Neural cell (in vitro differentiated cells): ENCODE measurements at regions not wholly inside any gene's neighbourhood (a gene's known extent, or its start where the extent isn't known, plus 50 kb on each side); places are given as distances from the start of the nearest gene placed in this dataset.

Source experiments
- H2AFZ ChIP-seq: fragments of 200-600, 300-800 bp; sonication (generic), shearing (Covaris generic); 2 replicates; pipeline ENCODE4 v1.6.0; 2014; ENCODE audit warnings: low read depth, mild to moderate bottlenecking, antibody characterized with exemption, low read length, moderate library complexity
- H3F3A ChIP-seq: fragments of 200-600 bp; shearing (Covaris generic); 2 replicates; pipeline ENCODE4 v1.6.1; 2016; ENCODE audit warnings: mild to moderate bottlenecking, moderate library complexity, mixed read lengths, antibody characterized with exemption, low read length; ENCODE audit not compliant: insufficient read depth, poor library complexity, severe bottlenecking
- H3K27ac ChIP-seq: fragments of 200-600, 300-800 bp; sonication (generic), shearing (Covaris generic); 2 replicates; pipeline ENCODE4 v1.5.1; 2014; ENCODE audit warnings: mild to moderate bottlenecking, low read length, moderate library complexity
- H3K27me3 ChIP-seq: fragments of 300-800, 200-600 bp; sonication (generic), shearing (Covaris generic); 2 replicates; pipeline ENCODE4 v1.6.0; 2014; ENCODE audit warnings: mild to moderate bottlenecking, low read depth, low read length, moderate library complexity; ENCODE audit not compliant: insufficient read depth
- H3K36me3 ChIP-seq: fragments of 300-800, 200-600 bp; sonication (generic), shearing (Covaris generic); 2 replicates; pipeline ENCODE4 v1.5.1; 2014; ENCODE audit warnings: mild to moderate bottlenecking, antibody characterized with exemption, low read length, moderate library complexity; ENCODE audit not compliant: insufficient read depth
- H3K4me2 ChIP-seq: fragments of 300-800, 200-600 bp; sonication (generic), shearing (Covaris generic); 2 replicates; pipeline ENCODE4 v1.6.0; 2014; ENCODE audit warnings: mild to moderate bottlenecking, low read length
- H3K4me3 ChIP-seq: fragments of 300-800, 200-600 bp; sonication (generic), shearing (Covaris generic); 2 replicates; pipeline ENCODE4 v1.5.1; 2014; ENCODE audit warnings: mild to moderate bottlenecking, low read length, moderate library complexity
- H3K79me2 ChIP-seq: fragments of 200-600 bp; shearing (Covaris generic); replicated peaks from 2 replicates; pipeline ENCODE4 v1.6.0; 2014; ENCODE audit warnings: mild to moderate bottlenecking, low read length, moderate library complexity; ENCODE audit not compliant: insufficient read depth
- H3K9ac ChIP-seq: fragments of 300-800, 200-600 bp; sonication (generic), shearing (Covaris generic); 2 replicates; pipeline ENCODE4 v1.6.1; 2016; ENCODE audit warnings: mild to moderate bottlenecking, low read length, mixed read lengths
- H3K9me2 ChIP-seq: fragments of 200-600 bp; shearing (Covaris generic); 2 replicates; pipeline ENCODE4 v1.6.1; 2016; ENCODE audit warnings: mild to moderate bottlenecking, low read length, mixed read lengths; ENCODE audit not compliant: insufficient read depth
- H3K9me3 ChIP-seq: fragments of 200-600, 300-800 bp; sonication (generic), shearing (Covaris generic); 2 replicates; pipeline ENCODE4 v1.6.1; 2016; ENCODE audit warnings: mild to moderate bottlenecking, mixed run types, low read length, moderate library complexity, mixed read lengths
- H4K20me1 ChIP-seq: fragments of 200-600 bp; shearing (Covaris generic); 2 replicates; pipeline ENCODE4 v1.6.1; 2016; ENCODE audit warnings: mild to moderate bottlenecking, mixed run types; ENCODE audit not compliant: insufficient read depth
- CTCF ChIP-seq: fragments of 450-650 bp; IDR thresholded peaks from 2 replicates; pipeline ENCODE4 v1.5.1; 2014; ENCODE audit warnings: antibody characterized with exemption, mild to moderate bottlenecking, moderate library complexity; ENCODE audit not compliant: poor library complexity, severe bottlenecking
- EP300 ChIP-seq: fragments of 450-650 bp; conservative IDR thresholded peaks from 2 replicates; pipeline ENCODE4 v1.6.1; 2014; ENCODE audit warnings: antibody characterized with exemption, mild to moderate bottlenecking, moderate library complexity; ENCODE audit not compliant: poor library complexity, severe bottlenecking
- EZH2 ChIP-seq: fragments of 200-600, 300-800 bp; shearing (Covaris generic), sonication (generic); IDR thresholded peaks from 2 replicates; pipeline ENCODE4 v1.6.1; 2014; ENCODE audit warnings: antibody characterized with exemption, low read length, borderline replicate concordance, mild to moderate bottlenecking; ENCODE audit not compliant: insufficient read depth, poor library complexity, severe bottlenecking
- MXI1 ChIP-seq: fragments of 450-650 bp; conservative IDR thresholded peaks from 2 replicates; pipeline ENCODE4 v1.6.1; 2014; ENCODE audit warnings: antibody characterized with exemption, mild to moderate bottlenecking; ENCODE audit not compliant: poor library complexity, severe bottlenecking
- POLR2AphosphoS5 ChIP-seq: IDR thresholded peaks from 2 replicates; pipeline ENCODE4 v1.6.1; 2012
- RAD21 ChIP-seq: fragments of 450-650 bp; conservative IDR thresholded peaks from 2 replicates; pipeline ENCODE4 v1.6.1; 2014; ENCODE audit warnings: antibody characterized with exemption, mild to moderate bottlenecking, moderate library complexity
- REST ChIP-seq: IDR thresholded peaks from 2 replicates; pipeline ENCODE4 v1.6.1; 2012; ENCODE audit warnings: borderline replicate concordance
- SMC3 ChIP-seq: fragments of 450-650 bp; conservative IDR thresholded peaks from 2 replicates; pipeline ENCODE4 v1.6.1; 2014; ENCODE audit warnings: antibody characterized with exemption, mild to moderate bottlenecking, moderate library complexity; ENCODE audit not compliant: poor library complexity
- TAF1 ChIP-seq: IDR thresholded peaks from 2 replicates; pipeline ENCODE4 v1.6.1; 2012; ENCODE audit warnings: low read depth

GRCh38 chr2:188917632-188918031 is 56.5 kb upstream of the COL3A1 start:
- H3K4me3 ChIP-seq = no peak overlapping the region

GRCh38 chr2:188919824-188920223 is 54.3 kb upstream of the COL3A1 start:
- Histone ChIP-seq H3F3A (no peaks in the 10 kb centered on the region), H3K27me3 (no peaks in the 10 kb centered on the region), H3K9me2 (no peaks in the 10 kb centered on the region), H3K4me3 (no peak overlapping the region), H4K20me1 (no peaks in the 10 kb centered on the region), H2AFZ (no peak overlapping the region), H3K27ac (no peak overlapping the region), H3K9ac (no peak overlapping the region), H3K36me3 (no peaks in the 10 kb centered on the region), H3K79me2 (no peaks in the 10 kb centered on the region), H3K4me2 (no peak overlapping the region), H3K9me3 (no peaks in the 10 kb centered on the region)
- TF ChIP-seq SMC3 (no peak), REST (no peak), MXI1 (no peak), RAD21 (no peak), EP300 (no peak), POLR2AphosphoS5 (no peak), TAF1 (no peak), EZH2 (no peak)

More at GRCh38 chr2:188917632-188918031, 56.5 kb upstream of the COL3A1 start:
- H3K4me2 ChIP-seq = no peak overlapping the region
- no peak overlapping the region for H2AFZ ChIP-seq
- H3K9me3 ChIP-seq = no peaks in the 10 kb centered on the region
- H3K79me2 ChIP-seq = no peaks in the 10 kb centered on the region
- H3K27me3 ChIP-seq = no peaks in the 10 kb centered on the region
- TF ChIP-seq SMC3 (no peak), RAD21 (no peak), TAF1 (no peak), POLR2AphosphoS5 (no peak), CTCF (no peak), REST (no peak), EP300 (no peak), EZH2 (no peak), MXI1 (no peak)
- no peaks in the 10 kb centered on the region for H3K36me3 ChIP-seq
- H3F3A ChIP-seq = no peaks in the 10 kb centered on the region
- no peaks in the 10 kb centered on the region for H3K9me2 ChIP-seq
- H3K9ac ChIP-seq = no peak overlapping the region
- no peaks in the 10 kb centered on the region for H4K20me1 ChIP-seq
- no peak overlapping the region for H3K27ac ChIP-seq
